ENCODE measurements at regions not wholly inside any gene's neighbourhood (a gene's known extent, or its start where the extent isn't known, plus 50 kb on each side); places are given as distances from the start of the nearest gene placed in this dataset.
"Not testable (repeated sequence)": the region's sequence is repeated elsewhere in the genome, so short reads cannot be mapped to it uniquely, and the experiment has no call there.

DNA sequence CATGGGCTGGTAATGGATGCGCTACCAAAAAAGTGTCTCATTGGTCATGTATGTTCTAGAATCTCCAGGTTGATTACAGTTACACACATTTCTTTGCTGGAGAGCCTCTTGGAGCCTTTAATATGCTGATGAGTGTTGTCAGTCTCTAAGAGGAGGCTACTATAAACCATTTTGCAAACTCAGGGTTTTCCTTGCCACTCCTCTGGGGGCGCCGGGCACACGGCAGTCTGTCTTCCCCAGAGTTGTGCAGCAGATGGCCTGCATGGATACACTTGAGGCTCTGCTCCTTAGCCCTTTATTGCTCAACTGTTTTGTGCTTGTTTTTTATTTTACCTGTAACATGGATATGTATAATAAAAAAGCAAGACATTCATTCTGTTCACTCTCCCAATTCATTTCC, 196.5 kb downstream of the ACTR3B start:
- Histone ChIP-seq H3K27ac (ENCODE audit: low read depth, low read length) (no peak overlapping the region), H3K27me3 (ENCODE audit: control insufficient read depth in 1 of 2, insufficient read depth in 2 of 2, low read length in 2 of 2) (no peaks in the 10 kb centered on the region), H3K4me3 (ENCODE audit: low read depth in 1 of 2, low read length in 2 of 2) (no peak overlapping the region), H3K36me3 (ENCODE audit: insufficient read depth, low read length) (no peaks in the 10 kb centered on the region), H3K4me1 (ENCODE audit: insufficient read depth, low read length) (no peaks in the 10 kb centered on the region), H3K9ac (ENCODE audit: low read length) (no peak overlapping the region), H3K9me3 (ENCODE audit: low read length) (no peaks in the 10 kb centered on the region)

DNA sequence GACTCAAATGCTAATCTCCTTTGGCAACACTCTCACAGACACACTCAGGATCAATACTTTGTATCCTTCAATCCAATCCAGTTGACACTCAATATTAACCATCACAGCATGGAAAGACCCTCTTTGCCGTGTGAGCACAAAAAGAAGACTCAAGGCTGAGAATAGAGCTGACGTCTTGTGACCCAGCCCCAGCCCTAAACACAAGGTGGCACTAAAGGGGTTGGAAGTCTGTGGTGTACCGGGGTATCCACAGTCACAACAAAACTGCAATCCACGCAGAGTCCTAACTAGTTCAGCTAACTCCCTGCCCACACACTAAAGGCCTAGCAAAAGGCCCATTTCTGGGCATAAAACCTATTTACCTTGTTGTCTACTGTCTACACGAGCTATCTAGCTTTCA, 200.1 kb downstream of the ACTR3B start:
- Histone ChIP-seq H3K4me1 (ENCODE audit: insufficient read depth, low read length) (no peaks in the 10 kb centered on the region), H3K9me3 (ENCODE audit: low read length) (no peaks in the 10 kb centered on the region), H3K27ac (ENCODE audit: low read depth, low read length) (no peak overlapping the region), H3K27me3 (ENCODE audit: control insufficient read depth in 1 of 2, insufficient read depth in 2 of 2, low read length in 2 of 2) (no peaks in the 10 kb centered on the region), H3K9ac (ENCODE audit: low read length) (no peak overlapping the region), H3K4me3 (ENCODE audit: low read depth in 1 of 2, low read length in 2 of 2) (no peak overlapping the region), H3K36me3 (ENCODE audit: insufficient read depth, low read length) (no peaks in the 10 kb centered on the region)

DNA sequence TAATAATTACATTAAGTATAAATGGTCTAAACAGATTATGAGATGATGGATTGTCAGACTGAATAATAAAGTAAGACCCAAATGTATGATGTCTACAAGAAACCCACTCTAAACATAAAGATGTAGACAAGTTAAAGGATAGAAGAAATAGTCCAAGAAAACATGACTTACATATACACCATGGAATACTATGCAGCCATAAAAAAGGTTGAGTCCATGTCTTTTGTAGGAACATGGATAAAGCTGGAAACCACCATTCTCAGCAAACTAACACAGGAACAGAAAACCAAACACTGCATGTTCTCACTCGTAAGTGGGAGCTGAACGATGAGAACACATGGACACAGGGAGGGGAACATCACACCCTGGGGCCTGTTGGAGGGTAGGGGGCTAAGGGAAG, 202.2 kb downstream of the ACTR3B start:
- not testable (repeated sequence) for H3K4me1 ChIP-seq (ENCODE audit: insufficient read depth, low read length); H3K9me3 ChIP-seq (ENCODE audit: low read length); H3K27ac ChIP-seq (ENCODE audit: low read depth, low read length); H3K9ac ChIP-seq (ENCODE audit: low read length); H3K4me3 ChIP-seq (ENCODE audit: low read depth in 1 of 2, low read length in 2 of 2); H3K36me3 ChIP-seq (ENCODE audit: insufficient read depth, low read length); H3K27me3 ChIP-seq (ENCODE audit: control insufficient read depth in 1 of 2, insufficient read depth in 2 of 2, low read length in 2 of 2)

DNA sequence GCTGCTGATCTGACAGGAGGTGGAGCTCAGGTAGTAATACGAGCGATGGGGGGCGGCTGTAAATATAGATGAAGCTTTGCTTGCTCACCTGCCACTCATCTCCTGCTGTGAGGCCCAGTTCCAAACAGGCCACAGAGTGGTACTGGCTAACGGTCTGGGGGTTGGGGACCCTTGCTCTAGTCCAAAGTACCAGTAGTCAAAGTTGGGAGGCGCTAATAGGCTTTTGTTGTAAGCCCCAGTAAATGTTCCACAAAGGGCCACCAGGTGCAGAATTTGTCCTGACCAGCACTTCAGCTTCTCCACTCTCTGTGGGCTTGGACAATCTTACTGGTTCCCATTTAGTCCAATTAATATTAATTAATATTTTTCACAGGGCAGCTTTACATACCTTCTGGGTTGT, 206.6 kb downstream of the ACTR3B start:
- H3K27me3 ChIP-seq (ENCODE audit: control insufficient read depth in 1 of 2, insufficient read depth in 2 of 2, low read length in 2 of 2): no peaks in the 10 kb centered on the region
- no peaks in the 10 kb centered on the region for H3K4me1 ChIP-seq (ENCODE audit: insufficient read depth, low read length)
- H3K36me3 ChIP-seq (ENCODE audit: insufficient read depth, low read length): no peaks in the 10 kb centered on the region
- H3K9ac ChIP-seq (ENCODE audit: low read length): no peak overlapping the region
- H3K27ac ChIP-seq (ENCODE audit: low read depth, low read length): no peak overlapping the region
- no peak overlapping the region for H3K4me3 ChIP-seq (ENCODE audit: low read depth in 1 of 2, low read length in 2 of 2)
- no peaks in the 10 kb centered on the region for H3K9me3 ChIP-seq (ENCODE audit: low read length)

DNA sequence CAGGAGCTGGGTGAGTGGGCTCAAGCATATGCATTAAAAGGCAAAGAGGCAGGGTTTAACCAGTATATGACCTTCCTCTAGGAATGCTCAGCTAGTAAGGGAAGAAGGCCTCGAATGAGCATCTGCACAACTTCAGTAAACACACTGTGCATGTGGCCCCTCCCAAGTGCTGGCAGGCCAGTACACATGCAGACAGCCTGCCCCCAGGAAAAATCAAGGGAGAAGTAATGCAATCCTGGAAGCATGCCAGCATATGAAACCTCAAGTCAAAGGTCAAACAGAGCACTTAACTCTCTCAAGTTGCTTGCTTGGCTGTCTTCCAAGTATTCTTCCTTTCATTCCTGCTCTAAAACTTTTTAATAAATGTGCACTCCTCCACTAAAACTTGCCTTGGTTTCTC, 208.4 kb downstream of the ACTR3B start:
- no peak overlapping the region for H3K27ac ChIP-seq (ENCODE audit: low read depth, low read length)
- no peaks in the 10 kb centered on the region for H3K9me3 ChIP-seq (ENCODE audit: low read length)
- H3K4me3 ChIP-seq (ENCODE audit: low read depth in 1 of 2, low read length in 2 of 2): no peak overlapping the region
- no peaks in the 10 kb centered on the region for H3K27me3 ChIP-seq (ENCODE audit: control insufficient read depth in 1 of 2, insufficient read depth in 2 of 2, low read length in 2 of 2)
- H3K9ac ChIP-seq (ENCODE audit: low read length): no peak overlapping the region
- H3K36me3 ChIP-seq (ENCODE audit: insufficient read depth, low read length): no peaks in the 10 kb centered on the region
- H3K4me1 ChIP-seq (ENCODE audit: insufficient read depth, low read length): no peaks in the 10 kb centered on the region

DNA sequence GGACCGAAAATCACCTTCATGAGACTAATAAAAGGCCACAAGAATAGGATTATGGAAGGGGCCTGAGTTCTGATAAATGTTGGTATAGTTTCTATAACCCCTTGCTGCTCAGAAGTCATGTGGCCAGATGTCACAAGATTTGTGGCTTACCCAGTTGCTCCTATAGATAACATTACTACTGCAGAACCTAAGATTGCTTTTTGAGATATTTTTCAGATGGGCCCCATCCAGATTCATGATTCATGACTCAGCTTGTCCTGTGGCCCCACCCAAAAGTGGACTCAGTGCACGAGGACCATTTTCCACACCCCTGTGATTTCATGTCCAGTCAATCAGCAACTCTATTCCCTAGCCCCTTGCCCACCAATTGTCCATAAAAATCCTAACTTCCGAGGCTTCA, 209.0 kb downstream of the ACTR3B start:
- Histone ChIP-seq H3K27ac (ENCODE audit: low read depth, low read length) (no peak overlapping the region), H3K9me3 (ENCODE audit: low read length) (no peaks in the 10 kb centered on the region), H3K4me1 (ENCODE audit: insufficient read depth, low read length) (no peaks in the 10 kb centered on the region), H3K36me3 (ENCODE audit: insufficient read depth, low read length) (no peaks in the 10 kb centered on the region), H3K4me3 (ENCODE audit: low read depth in 1 of 2, low read length in 2 of 2) (no peak overlapping the region), H3K27me3 (ENCODE audit: control insufficient read depth in 1 of 2, insufficient read depth in 2 of 2, low read length in 2 of 2) (no peaks in the 10 kb centered on the region), H3K9ac (ENCODE audit: low read length) (no peak overlapping the region)

DNA sequence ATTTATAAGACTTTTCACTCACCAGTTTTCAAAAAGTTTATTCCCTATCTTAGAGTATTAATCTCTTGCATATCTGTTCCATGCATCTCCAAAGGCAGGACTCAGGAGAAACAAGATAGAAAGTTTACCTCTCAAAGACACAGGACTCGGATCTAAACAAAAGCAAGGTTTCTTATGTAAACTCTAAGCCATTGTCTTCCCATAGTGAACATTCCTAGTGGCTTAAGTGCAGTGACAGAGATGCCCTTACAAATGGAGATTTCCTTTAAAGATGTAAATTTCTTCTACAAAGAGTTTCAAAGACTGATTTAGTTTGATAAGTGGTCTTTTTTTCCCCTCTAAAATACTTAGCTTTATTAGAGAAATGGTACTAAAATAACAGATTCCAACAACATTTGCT, 209.8 kb downstream of the ACTR3B start:
- no peaks in the 10 kb centered on the region for H3K27me3 ChIP-seq (ENCODE audit: control insufficient read depth in 1 of 2, insufficient read depth in 2 of 2, low read length in 2 of 2)
- H3K4me3 ChIP-seq (ENCODE audit: low read depth in 1 of 2, low read length in 2 of 2): no peak overlapping the region
- no peak overlapping the region for H3K27ac ChIP-seq (ENCODE audit: low read depth, low read length)
- H3K9ac ChIP-seq (ENCODE audit: low read length): no peak overlapping the region
- no peaks in the 10 kb centered on the region for H3K4me1 ChIP-seq (ENCODE audit: insufficient read depth, low read length)
- H3K36me3 ChIP-seq (ENCODE audit: insufficient read depth, low read length): no peaks in the 10 kb centered on the region
- no peaks in the 10 kb centered on the region for H3K9me3 ChIP-seq (ENCODE audit: low read length)

DNA sequence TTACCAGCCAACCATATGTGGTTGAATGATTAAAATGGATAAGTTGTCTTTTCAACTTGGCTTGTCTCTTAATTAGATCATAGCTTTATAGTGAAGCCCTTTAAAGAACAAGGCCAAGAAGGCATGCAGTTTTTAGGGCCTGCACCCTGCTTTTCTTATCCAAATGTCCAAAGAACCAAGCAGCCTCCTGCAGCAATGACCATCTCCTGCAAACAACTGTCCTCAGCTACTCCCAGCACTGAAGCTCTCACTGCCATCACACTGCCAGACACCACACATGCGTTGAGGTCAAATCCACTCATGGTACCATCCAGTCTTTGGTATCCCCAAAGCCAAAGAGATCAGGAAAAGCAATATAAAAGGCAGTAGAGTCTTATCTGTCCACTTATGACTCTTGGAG, 210.3 kb downstream of the ACTR3B start:
- H3K4me3 ChIP-seq (ENCODE audit: low read depth in 1 of 2, low read length in 2 of 2): no peak overlapping the region
- no peaks in the 10 kb centered on the region for H3K4me1 ChIP-seq (ENCODE audit: insufficient read depth, low read length)
- no peak overlapping the region for H3K9ac ChIP-seq (ENCODE audit: low read length)
- no peak overlapping the region for H3K27ac ChIP-seq (ENCODE audit: low read depth, low read length)
- no peaks in the 10 kb centered on the region for H3K36me3 ChIP-seq (ENCODE audit: insufficient read depth, low read length)
- H3K9me3 ChIP-seq (ENCODE audit: low read length): no peaks in the 10 kb centered on the region
- no peaks in the 10 kb centered on the region for H3K27me3 ChIP-seq (ENCODE audit: control insufficient read depth in 1 of 2, insufficient read depth in 2 of 2, low read length in 2 of 2)

DNA sequence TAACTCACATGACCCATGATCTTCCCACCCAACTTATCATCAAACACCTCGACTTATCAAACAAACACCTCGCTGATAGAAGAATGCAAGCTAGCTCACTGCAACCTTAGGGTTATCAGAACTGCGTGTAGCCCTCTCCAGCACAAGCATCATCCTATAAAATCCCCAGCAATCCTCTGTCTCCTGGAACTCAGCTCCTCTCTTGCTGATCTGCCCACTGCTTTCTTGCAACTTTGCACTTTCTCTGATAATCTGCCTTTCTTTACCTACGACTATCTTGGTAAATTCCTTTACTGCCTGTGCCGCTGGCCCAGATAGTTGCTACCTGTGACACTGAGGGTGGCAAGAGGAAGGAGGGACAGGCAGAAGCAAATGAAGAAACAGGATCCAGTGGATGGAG, 210.9 kb downstream of the ACTR3B start:
- Histone ChIP-seq H3K4me1 (ENCODE audit: insufficient read depth, low read length) (no peaks in the 10 kb centered on the region), H3K36me3 (ENCODE audit: insufficient read depth, low read length) (no peaks in the 10 kb centered on the region), H3K9me3 (ENCODE audit: low read length) (no peaks in the 10 kb centered on the region), H3K9ac (ENCODE audit: low read length) (no peak overlapping the region), H3K27ac (ENCODE audit: low read depth, low read length) (no peak overlapping the region), H3K27me3 (ENCODE audit: control insufficient read depth in 1 of 2, insufficient read depth in 2 of 2, low read length in 2 of 2) (no peaks in the 10 kb centered on the region), H3K4me3 (ENCODE audit: low read depth in 1 of 2, low read length in 2 of 2) (no peak overlapping the region)

DNA sequence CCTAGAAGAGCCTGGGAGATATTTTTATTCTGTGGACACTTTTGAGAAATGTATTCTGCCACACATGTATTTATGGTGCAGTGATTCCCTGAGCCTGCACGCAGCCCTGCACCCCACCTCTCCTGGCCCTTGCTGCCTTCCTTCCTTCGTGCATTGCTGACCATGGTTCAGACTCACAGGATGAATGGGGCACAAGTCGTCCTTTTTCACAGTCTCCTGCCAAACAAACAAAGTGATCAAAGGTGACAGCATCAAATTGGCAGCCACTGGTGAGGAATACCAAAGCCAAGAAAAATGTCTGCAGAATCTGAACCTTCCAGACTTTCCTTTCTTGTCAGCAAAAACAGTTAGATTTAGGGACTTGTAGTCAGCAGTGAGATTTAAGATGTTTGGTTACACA, 215.0 kb downstream of the ACTR3B start:
- H3K9me3 ChIP-seq (ENCODE audit: low read length): no peaks in the 10 kb centered on the region
- H3K36me3 ChIP-seq (ENCODE audit: insufficient read depth, low read length): no peaks in the 10 kb centered on the region
- H3K9ac ChIP-seq (ENCODE audit: low read length): no peak overlapping the region
- no peaks in the 10 kb centered on the region for H3K4me1 ChIP-seq (ENCODE audit: insufficient read depth, low read length)
- H3K27ac ChIP-seq (ENCODE audit: low read depth, low read length): no peak overlapping the region
- no peak overlapping the region for H3K4me3 ChIP-seq (ENCODE audit: low read depth in 1 of 2, low read length in 2 of 2)
- H3K27me3 ChIP-seq (ENCODE audit: control insufficient read depth in 1 of 2, insufficient read depth in 2 of 2, low read length in 2 of 2): no peaks in the 10 kb centered on the region

DNA sequence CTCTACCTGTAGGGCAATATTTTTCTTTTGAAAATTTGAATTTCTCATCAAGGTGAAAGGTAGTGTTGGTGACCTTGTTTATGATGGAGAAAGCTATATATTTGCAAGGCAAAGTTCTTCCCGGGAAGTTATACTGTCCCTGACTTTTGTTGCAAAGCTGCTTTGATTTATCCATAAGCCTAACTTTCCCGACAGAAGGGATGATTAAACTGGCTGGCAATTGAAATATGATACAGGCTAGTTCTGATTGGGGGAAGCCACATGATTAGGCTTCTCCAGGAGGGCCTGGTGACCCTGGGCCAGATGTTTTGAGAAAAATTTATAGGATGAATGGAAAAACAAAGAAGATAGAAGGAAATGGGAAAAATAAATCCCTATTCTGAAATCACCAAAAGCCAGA, 215.5 kb downstream of the ACTR3B start:
- H3K4me1 ChIP-seq (ENCODE audit: insufficient read depth, low read length): no peaks in the 10 kb centered on the region
- H3K36me3 ChIP-seq (ENCODE audit: insufficient read depth, low read length): no peaks in the 10 kb centered on the region
- H3K27me3 ChIP-seq (ENCODE audit: control insufficient read depth in 1 of 2, insufficient read depth in 2 of 2, low read length in 2 of 2): no peaks in the 10 kb centered on the region
- H3K27ac ChIP-seq (ENCODE audit: low read depth, low read length): no peak overlapping the region
- no peak overlapping the region for H3K4me3 ChIP-seq (ENCODE audit: low read depth in 1 of 2, low read length in 2 of 2)
- no peaks in the 10 kb centered on the region for H3K9me3 ChIP-seq (ENCODE audit: low read length)
- no peak overlapping the region for H3K9ac ChIP-seq (ENCODE audit: low read length)

DNA sequence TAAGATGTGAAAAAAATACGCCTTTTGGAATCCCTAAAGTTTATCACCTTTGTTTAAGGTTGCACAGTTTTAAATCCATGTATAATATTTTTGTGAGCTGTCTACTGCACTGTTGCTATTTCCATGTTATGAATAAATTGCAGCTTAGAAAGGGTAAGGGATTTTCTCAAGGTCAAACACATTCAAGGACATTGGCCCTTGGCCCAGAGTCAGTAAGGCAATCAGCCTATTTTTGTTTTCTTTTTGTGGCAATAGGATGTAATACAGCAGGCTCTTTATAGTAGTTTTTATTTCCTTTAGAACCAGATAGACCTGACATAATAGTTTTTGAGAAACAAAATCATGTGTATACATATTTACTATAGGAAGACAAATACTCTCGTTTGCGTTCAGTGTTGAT, 219.8 kb downstream of the ACTR3B start:
- no peaks in the 10 kb centered on the region for H3K36me3 ChIP-seq (ENCODE audit: insufficient read depth, low read length)
- H3K4me3 ChIP-seq (ENCODE audit: low read depth in 1 of 2, low read length in 2 of 2): no peak overlapping the region

More for the DNA sequence above, 219.8 kb downstream of the ACTR3B start:
- Histone ChIP-seq H3K4me1 (ENCODE audit: insufficient read depth, low read length) (no peaks in the 10 kb centered on the region), H3K9me3 (ENCODE audit: low read length) (no peaks in the 10 kb centered on the region), H3K9ac (ENCODE audit: low read length) (no peak overlapping the region), H3K27ac (ENCODE audit: low read depth, low read length) (no peak overlapping the region), H3K27me3 (ENCODE audit: control insufficient read depth in 1 of 2, insufficient read depth in 2 of 2, low read length in 2 of 2) (no peaks in the 10 kb centered on the region)
